SK-N-SH (cell line): ENCODE measurements at regions not wholly inside any gene's neighbourhood (a gene's known extent, or its start where the extent isn't known, plus 50 kb on each side); places are given as distances from the start of the nearest gene placed in this dataset.

Experiments
- CTCF ChIP-seq: fragments of 200-600 bp; sonication (generic); IDR thresholded peaks from 2 replicates; pipeline ENCODE4 v1.6.1; 2017; ENCODE audit warnings: antibody characterized with exemption, mild to moderate bottlenecking, moderate library complexity
- EP300 ChIP-seq, 2 experiments: IDR thresholded peaks; 2 replicates each; pipeline versions ENCODE4 v1.4.0 to v1.6.1; 2012; ENCODE audit warnings: borderline replicate concordance in 1 of 2, low read depth in 1 of 2, low read length in 1 of 2
- EZH2phosphoT487 ChIP-seq: fragments of 200-600 bp; sonication (generic); IDR thresholded peaks from 2 replicates; pipeline ENCODE4 v1.6.1; 2017; ENCODE audit warnings: low read depth, mixed run types, mild to moderate bottlenecking, antibody characterized with exemption, moderate library complexity, borderline replicate concordance
- FOXM1 ChIP-seq: IDR thresholded peaks from 2 replicates; pipeline ENCODE4 v1.4.0; 2012; ENCODE audit warnings: low read depth, mild to moderate bottlenecking
- POLR2AphosphoS5 ChIP-seq: IDR thresholded peaks from 2 replicates; pipeline ENCODE4 v1.6.1; 2012; ENCODE audit warnings: low read depth, low read length
- RAD21 ChIP-seq: IDR thresholded peaks from 2 replicates; pipeline ENCODE4 v1.6.1; 2012; ENCODE audit warnings: mild to moderate bottlenecking, low read length

GRCh38 chr6:55652429-55652828 lies 73.4 kb upstream of the HMGCLL1 start:
- TF ChIP-seq POLR2AphosphoS5 = peak; percentile 51; the same call in 1 of the 2 replicates
- no peak for TF ChIP-seq EZH2phosphoT487
- peak in 1 of 2 experiments; percentile 56; a peak in 1 of 4 replicates for TF ChIP-seq EP300 (IDR thresholded peaks at IDR 0.05; ENCODE audit: borderline replicate concordance in 1 of 2, low read depth in 1 of 2, low read length in 1 of 2)
- no peak for TF ChIP-seq CTCF
- no peak for TF ChIP-seq FOXM1
- no peak for TF ChIP-seq RAD21
